ENCODE measurements at regions not wholly inside any gene's neighbourhood (a gene's known extent, or its start where the extent isn't known, plus 50 kb on each side); places are given as distances from the start of the nearest gene placed in this dataset.
"Not testable (repeated sequence)": the region's sequence is repeated elsewhere in the genome, so short reads cannot be mapped to it uniquely, and the experiment has no call there.

GRCh38 chr2:154507186-154507585 lies 191.3 kb upstream of the KCNJ3 start:
- WGBS (ENCODE audit: extremely low coverage, insufficient coverage, insufficient read length), result no CpG with 5 or more reads among the region's 2 CpGs
- no peak overlapping the region for H3K4ac ChIP-seq (ENCODE audit: low read depth, low read length)
- no peak overlapping the region for H2AK5ac ChIP-seq (ENCODE audit: low read length)
- H2BK12ac ChIP-seq (ENCODE audit: low read length), result no peak overlapping the region
- no peak overlapping the region for H3K27ac ChIP-seq (ENCODE audit: low read depth, low read length)
- H3K4me1 ChIP-seq (ENCODE audit: control insufficient read depth in 1 of 2, insufficient read depth in 2 of 2, low read length in 2 of 2), result no peaks in the 10 kb centered on the region
- H2BK5ac ChIP-seq (ENCODE audit: low read depth, low read length, poor library complexity), result no peak overlapping the region
- H4K12ac ChIP-seq (ENCODE audit: low read depth, low read length), result no peak overlapping the region
- no peaks in the 10 kb centered on the region for H3K79me1 ChIP-seq (ENCODE audit: low read length)
- no peak overlapping the region for H3K4me3 ChIP-seq (ENCODE audit: low read depth, low read length)
- no peak overlapping the region for H3K4me2 ChIP-seq (ENCODE audit: low read length)
- H3K27me3 ChIP-seq (ENCODE audit: insufficient read depth, low read length), result no peaks in the 10 kb centered on the region
- H3K14ac ChIP-seq (ENCODE audit: low read length), result no peak overlapping the region
- H4K91ac ChIP-seq (ENCODE audit: low read depth, low read length), result no peak overlapping the region
- H3K79me2 ChIP-seq (ENCODE audit: control insufficient read depth, insufficient read depth, low read length, poor library complexity), result no peaks in the 10 kb centered on the region
- no peaks in the 10 kb centered on the region for H3K36me3 ChIP-seq (ENCODE audit: control insufficient read depth in 1 of 2, insufficient read depth in 2 of 2, low read length in 2 of 2)
- no peak overlapping the region for H2BK120ac ChIP-seq (ENCODE audit: insufficient read depth, low read length, poor library complexity)
- H3K18ac ChIP-seq (ENCODE audit: low read length), result no peak overlapping the region
- no peak overlapping the region for H2AFZ ChIP-seq (ENCODE audit: insufficient read depth, low read length, poor library complexity)
- no peak overlapping the region for H3K9ac ChIP-seq (ENCODE audit: low read length)
- no peak overlapping the region for H4K8ac ChIP-seq (ENCODE audit: low read depth, low read length)
- no peaks in the 10 kb centered on the region for H3K9me3 ChIP-seq (ENCODE audit: insufficient read depth, low read depth, low read length)
- DNase-seq, result no peak
- no peak overlapping the region for H3K23ac ChIP-seq (ENCODE audit: low read length)

DNA sequence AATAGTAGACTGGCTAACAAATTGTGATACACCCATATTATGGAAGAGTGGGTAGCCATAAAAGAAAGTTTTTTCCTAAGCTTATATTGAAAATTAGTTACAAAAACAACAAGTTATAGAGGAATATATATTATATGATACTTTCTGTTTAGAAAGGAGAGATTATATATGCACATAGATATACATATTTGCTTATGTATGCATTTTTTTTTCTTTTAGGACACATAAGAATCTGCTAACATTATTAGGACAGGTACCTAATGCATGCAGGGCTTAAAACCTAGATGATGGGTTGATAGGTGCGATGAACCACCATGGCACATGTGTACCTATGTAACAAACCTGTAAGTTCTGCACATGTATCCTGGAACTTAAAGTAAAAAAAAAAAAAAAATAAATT lies 179.6 kb upstream of the KCNJ3 start:
- DNase-seq, result no peak
- H3K4me2 ChIP-seq (ENCODE audit: low read length), result no peak overlapping the region
- no peak overlapping the region for H2BK5ac ChIP-seq (ENCODE audit: low read depth, low read length, poor library complexity)
- H3K23ac ChIP-seq (ENCODE audit: low read length), result no peak overlapping the region
- H4K91ac ChIP-seq (ENCODE audit: low read depth, low read length), result no peak overlapping the region
- H3K4me3 ChIP-seq (ENCODE audit: low read depth, low read length), result no peak overlapping the region
- H2AFZ ChIP-seq (ENCODE audit: insufficient read depth, low read length, poor library complexity), result no peak overlapping the region
- no peaks in the 10 kb centered on the region for H3K79me2 ChIP-seq (ENCODE audit: control insufficient read depth, insufficient read depth, low read length, poor library complexity)
- no peak overlapping the region for H4K12ac ChIP-seq (ENCODE audit: low read depth, low read length)
- H3K36me3 ChIP-seq (ENCODE audit: control insufficient read depth in 1 of 2, insufficient read depth in 2 of 2, low read length in 2 of 2), result no peaks in the 10 kb centered on the region
- H4K8ac ChIP-seq (ENCODE audit: low read depth, low read length), result no peak overlapping the region
- H3K18ac ChIP-seq (ENCODE audit: low read length), result no peak overlapping the region
- no peaks in the 10 kb centered on the region for H3K4me1 ChIP-seq (ENCODE audit: control insufficient read depth in 1 of 2, insufficient read depth in 2 of 2, low read length in 2 of 2)
- no peak overlapping the region for H3K9ac ChIP-seq (ENCODE audit: low read length)
- no peaks in the 10 kb centered on the region for H3K27me3 ChIP-seq (ENCODE audit: insufficient read depth, low read length)
- H3K14ac ChIP-seq (ENCODE audit: low read length), result no peak overlapping the region
- H2AK5ac ChIP-seq (ENCODE audit: low read length), result no peak overlapping the region
- WGBS (ENCODE audit: extremely low coverage, insufficient coverage, insufficient read length), result no CpG with 5 or more reads among the region's 1 CpG
- no peak overlapping the region for H2BK12ac ChIP-seq (ENCODE audit: low read length)
- no peak overlapping the region for H3K4ac ChIP-seq (ENCODE audit: low read depth, low read length)
- no peaks in the 10 kb centered on the region for H3K9me3 ChIP-seq (ENCODE audit: insufficient read depth, low read depth, low read length)
- H2BK120ac ChIP-seq (ENCODE audit: insufficient read depth, low read length, poor library complexity), result no peak overlapping the region
- no peaks in the 10 kb centered on the region for H3K79me1 ChIP-seq (ENCODE audit: low read length)
- H3K27ac ChIP-seq (ENCODE audit: low read depth, low read length), result no peak overlapping the region

DNA sequence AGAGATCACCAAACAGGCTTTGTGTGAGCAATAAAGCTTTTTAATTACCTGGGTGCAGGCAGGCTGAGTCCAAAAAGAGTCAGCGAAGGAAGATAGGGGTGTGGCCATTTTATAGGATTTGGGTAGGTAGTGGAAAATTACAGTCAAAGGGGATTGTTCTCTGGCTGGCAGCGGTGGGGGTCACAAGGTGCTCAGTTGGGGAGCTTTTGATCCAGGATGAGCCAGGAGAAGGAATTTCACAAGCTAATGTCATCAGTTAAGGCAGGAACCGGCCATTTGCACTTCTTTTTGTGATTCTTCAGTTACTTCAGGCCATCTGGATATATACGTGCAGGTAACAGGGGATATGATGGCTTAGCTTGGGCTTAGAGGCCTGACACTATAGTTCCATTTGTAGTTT lies 177.5 kb upstream of the KCNJ3 start:
- H4K91ac ChIP-seq (ENCODE audit: low read depth, low read length); H3K27me3 ChIP-seq (ENCODE audit: insufficient read depth, low read length); H3K4ac ChIP-seq (ENCODE audit: low read depth, low read length); H3K4me3 ChIP-seq (ENCODE audit: low read depth, low read length); H3K79me1 ChIP-seq (ENCODE audit: low read length); H2BK120ac ChIP-seq (ENCODE audit: insufficient read depth, low read length, poor library complexity); H3K18ac ChIP-seq (ENCODE audit: low read length); H2BK5ac ChIP-seq (ENCODE audit: low read depth, low read length, poor library complexity); H3K4me2 ChIP-seq (ENCODE audit: low read length); H4K12ac ChIP-seq (ENCODE audit: low read depth, low read length); H4K8ac ChIP-seq (ENCODE audit: low read depth, low read length); DNase-seq; H2AK5ac ChIP-seq (ENCODE audit: low read length); H3K4me1 ChIP-seq (ENCODE audit: control insufficient read depth in 1 of 2, insufficient read depth in 2 of 2, low read length in 2 of 2); H3K79me2 ChIP-seq (ENCODE audit: control insufficient read depth, insufficient read depth, low read length, poor library complexity); H3K9me3 ChIP-seq (ENCODE audit: insufficient read depth, low read depth, low read length); H3K27ac ChIP-seq (ENCODE audit: low read depth, low read length); H3K9ac ChIP-seq (ENCODE audit: low read length); H2AFZ ChIP-seq (ENCODE audit: insufficient read depth, low read length, poor library complexity); H3K14ac ChIP-seq (ENCODE audit: low read length); H3K23ac ChIP-seq (ENCODE audit: low read length); H3K36me3 ChIP-seq (ENCODE audit: control insufficient read depth in 1 of 2, insufficient read depth in 2 of 2, low read length in 2 of 2); H2BK12ac ChIP-seq (ENCODE audit: low read length): not testable (repeated sequence)
- no CpG with 5 or more reads among the region's 4 CpGs for WGBS (ENCODE audit: extremely low coverage, insufficient coverage, insufficient read length)

- DNase-seq, result no peak
- no peak overlapping the region for H3K27ac ChIP-seq (ENCODE audit: low read depth, low read length)
- H3K27me3 ChIP-seq (ENCODE audit: insufficient read depth, low read length), result no peaks in the 10 kb centered on the region
- no peak overlapping the region for H2BK12ac ChIP-seq (ENCODE audit: low read length)
- H4K8ac ChIP-seq (ENCODE audit: low read depth, low read length), result no peak overlapping the region
- no peaks in the 10 kb centered on the region for H3K79me2 ChIP-seq (ENCODE audit: control insufficient read depth, insufficient read depth, low read length, poor library complexity)
- H3K4ac ChIP-seq (ENCODE audit: low read depth, low read length), result no peak overlapping the region
- no peak overlapping the region for H2BK120ac ChIP-seq (ENCODE audit: insufficient read depth, low read length, poor library complexity)
- no peak overlapping the region for H4K12ac ChIP-seq (ENCODE audit: low read depth, low read length)
- H3K4me2 ChIP-seq (ENCODE audit: low read length), result no peak overlapping the region
- no peak overlapping the region for H3K9ac ChIP-seq (ENCODE audit: low read length)
- H3K23ac ChIP-seq (ENCODE audit: low read length), result no peak overlapping the region
- no peak overlapping the region for H3K4me3 ChIP-seq (ENCODE audit: low read depth, low read length)
- no peak overlapping the region for H2AFZ ChIP-seq (ENCODE audit: insufficient read depth, low read length, poor library complexity)
- no peak overlapping the region for H3K14ac ChIP-seq (ENCODE audit: low read length)
- WGBS (ENCODE audit: extremely low coverage, insufficient coverage, insufficient read length), result no CpG with 5 or more reads among the region's 2 CpGs
- no peaks in the 10 kb centered on the region for H3K4me1 ChIP-seq (ENCODE audit: control insufficient read depth in 1 of 2, insufficient read depth in 2 of 2, low read length in 2 of 2)
- no peaks in the 10 kb centered on the region for H3K79me1 ChIP-seq (ENCODE audit: low read length)
- no peaks in the 10 kb centered on the region for H3K36me3 ChIP-seq (ENCODE audit: control insufficient read depth in 1 of 2, insufficient read depth in 2 of 2, low read length in 2 of 2)
- no peaks in the 10 kb centered on the region for H3K9me3 ChIP-seq (ENCODE audit: insufficient read depth, low read depth, low read length)
- no peak overlapping the region for H2AK5ac ChIP-seq (ENCODE audit: low read length)
- no peak overlapping the region for H4K91ac ChIP-seq (ENCODE audit: low read depth, low read length)
- H3K18ac ChIP-seq (ENCODE audit: low read length), result no peak overlapping the region
- no peak overlapping the region for H2BK5ac ChIP-seq (ENCODE audit: low read depth, low read length, poor library complexity)
Measured at GRCh38 chr2:154526234-154526633, 172.3 kb upstream of the KCNJ3 start.

All from trophoblast cell (in vitro differentiated cells and primary cell).